Activated gamma-delta T cell treated with Interleukin-2 at 50 U/mL for 16 hours (primary cell): ENCODE measurements at regions not wholly inside any gene's neighbourhood (a gene's known extent, or its start where the extent isn't known, plus 50 kb on each side); places are given as distances from the start of the nearest gene placed in this dataset.
"Not testable (repeated sequence)": the region's sequence is repeated elsewhere in the genome, so short reads cannot be mapped to it uniquely, and the experiment has no call there.

Experiments used
- DNase-seq: peaks from one replicate; pipeline ENCODE4 v3.0.0-alpha.2; 2020

DNA sequence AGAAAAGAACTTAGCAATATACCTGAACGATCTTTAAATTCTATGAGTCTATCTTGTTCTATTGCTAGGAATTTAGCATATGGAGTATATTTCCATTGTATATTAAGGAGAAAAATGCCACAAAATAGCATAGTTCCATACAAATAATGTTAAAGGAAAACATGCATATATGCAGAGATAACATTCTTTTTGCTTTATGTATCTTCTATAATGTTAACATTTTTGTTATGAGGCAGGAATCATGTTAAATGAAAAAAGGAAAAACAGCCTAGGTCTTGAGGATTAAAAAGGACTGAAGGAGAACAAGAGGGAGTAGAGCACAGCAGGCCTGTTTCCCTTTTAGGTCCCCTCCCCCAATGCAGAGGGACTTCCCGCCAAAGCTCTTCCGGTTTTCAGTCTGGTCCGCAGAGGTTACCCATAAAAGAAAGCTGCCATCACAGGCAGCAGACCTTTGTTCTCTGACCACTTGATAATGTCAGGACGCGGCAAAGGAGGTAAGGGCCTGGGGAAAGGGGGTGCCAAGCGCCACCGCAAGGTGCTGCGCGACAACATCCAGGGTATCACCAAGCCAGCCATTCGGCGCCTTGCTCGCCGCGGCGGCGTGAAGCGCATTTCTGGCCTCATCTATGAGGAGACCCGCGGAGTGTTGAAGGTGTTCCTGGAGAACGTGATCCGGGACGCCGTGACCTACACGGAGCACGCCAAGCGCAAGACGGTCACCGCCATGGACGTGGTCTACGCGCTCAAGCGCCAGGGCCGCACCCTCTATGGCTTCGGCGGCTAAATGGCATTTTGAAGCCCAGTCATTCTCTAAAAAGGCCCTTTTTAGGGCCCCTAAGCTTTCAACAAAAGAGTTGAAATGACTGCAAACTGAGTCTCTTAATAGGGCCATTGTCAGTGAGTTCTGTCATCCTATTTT, 108.4 kb upstream of the PRSS16 start:
- peak; percentile 42 for DNase-seq

GRCh38 chr6:27139756-27140579, 107.5 kb upstream of the PRSS16 start:
- no peak for DNase-seq

- DNase-seq: no peak
Measured at GRCh38 chr6:27140999-27141528, 106.4 kb upstream of the PRSS16 start.

- DNase-seq: no peak
Measured at GRCh38 chr6:27141529-27142015, 105.9 kb upstream of the PRSS16 start.

- not testable (repeated sequence) for DNase-seq
Measured at GRCh38 chr6:27143020-27143388, 104.5 kb upstream of the PRSS16 start.

- DNase-seq: no peak
Measured at GRCh38 chr6:27143474-27144026, 104.0 kb upstream of the PRSS16 start.

DNA sequence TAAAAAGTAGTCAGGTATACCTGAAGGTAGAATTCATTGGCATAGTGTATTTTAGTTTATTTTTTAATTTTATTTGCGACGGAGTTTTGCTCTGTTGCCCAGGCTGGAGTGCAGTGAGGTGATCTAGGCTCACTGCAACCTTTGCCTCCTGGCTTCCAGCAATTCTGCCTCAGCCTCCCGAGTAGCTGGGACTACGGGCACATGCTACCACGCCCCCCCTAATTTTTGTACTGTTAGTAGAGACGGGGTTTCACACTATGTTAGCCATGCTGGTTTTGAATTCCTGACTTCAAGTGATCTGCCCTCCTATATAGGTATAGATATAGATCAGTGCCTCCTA, 102.8 kb upstream of the PRSS16 start:
- no peak for DNase-seq

DNA sequence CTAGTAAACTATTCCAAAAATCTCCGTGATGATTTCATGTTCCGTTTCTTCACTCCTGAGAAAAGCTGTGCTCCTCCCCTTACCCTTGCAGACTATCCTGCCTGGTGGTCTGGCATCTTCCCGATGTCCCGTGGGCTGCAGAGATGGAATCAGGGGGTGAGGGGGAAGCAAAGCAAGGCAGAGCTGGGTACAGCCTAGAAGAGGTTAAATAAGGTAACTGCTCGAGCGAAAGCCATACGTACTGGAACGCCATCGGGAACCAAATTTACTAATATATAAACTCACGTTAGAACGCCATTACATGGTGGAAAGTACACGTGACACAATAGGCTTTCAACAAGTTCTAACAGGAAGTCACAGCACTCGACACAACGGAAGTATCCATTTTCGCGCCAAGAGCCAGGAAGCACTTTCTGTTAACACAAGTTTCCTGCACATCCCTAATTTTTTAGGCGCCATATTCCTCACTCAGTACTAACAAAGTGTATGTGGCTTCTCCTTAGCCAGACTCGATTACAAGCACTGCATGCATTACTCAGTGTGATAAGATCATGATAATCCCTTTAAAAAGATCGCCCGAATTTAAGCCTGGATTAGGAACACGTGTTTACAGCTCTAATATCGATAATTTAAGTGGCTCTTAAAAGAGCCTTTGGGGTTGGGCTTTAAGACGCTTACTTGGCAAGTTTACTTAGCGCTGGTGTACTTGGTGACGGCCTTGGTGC, 101.6 kb upstream of the PRSS16 start:
- peak; percentile 66 for DNase-seq

GRCh38 chr6:27146456-27146705, 101.1 kb upstream of the PRSS16 start:
- not testable (repeated sequence) for DNase-seq

GRCh38 chr6:27146706-27147505, 100.6 kb upstream of the PRSS16 start:
- DNase-seq: peak; percentile 66

DNA sequence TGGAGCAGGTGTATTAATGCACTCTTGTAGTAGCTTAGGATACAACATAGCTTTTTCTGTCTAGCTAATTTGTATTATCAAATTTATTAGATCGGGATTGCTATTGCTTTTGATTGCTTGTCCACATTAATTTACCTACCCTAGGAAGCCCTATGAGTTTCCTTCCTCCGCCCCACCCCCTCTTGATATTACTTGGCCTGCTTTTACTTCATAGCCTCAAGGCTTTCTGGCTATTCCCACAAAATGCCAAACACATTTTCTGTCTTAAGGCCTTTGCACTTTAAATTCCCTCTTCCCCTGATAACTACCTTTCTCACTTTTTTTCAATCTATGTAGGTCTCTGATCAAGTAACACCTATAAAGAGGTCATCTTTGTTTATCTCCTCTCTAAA, 99.1 kb upstream of the PRSS16 start:
- no peak for DNase-seq

GRCh38 chr6:27149150-27149549, 98.4 kb upstream of the PRSS16 start:
- DNase-seq: no peak

GRCh38 chr6:27154696-27155095, 92.8 kb upstream of the PRSS16 start:
- no peak for DNase-seq

- no peak for DNase-seq
Measured at GRCh38 chr6:27156874-27157458, 90.5 kb upstream of the PRSS16 start.

DNA sequence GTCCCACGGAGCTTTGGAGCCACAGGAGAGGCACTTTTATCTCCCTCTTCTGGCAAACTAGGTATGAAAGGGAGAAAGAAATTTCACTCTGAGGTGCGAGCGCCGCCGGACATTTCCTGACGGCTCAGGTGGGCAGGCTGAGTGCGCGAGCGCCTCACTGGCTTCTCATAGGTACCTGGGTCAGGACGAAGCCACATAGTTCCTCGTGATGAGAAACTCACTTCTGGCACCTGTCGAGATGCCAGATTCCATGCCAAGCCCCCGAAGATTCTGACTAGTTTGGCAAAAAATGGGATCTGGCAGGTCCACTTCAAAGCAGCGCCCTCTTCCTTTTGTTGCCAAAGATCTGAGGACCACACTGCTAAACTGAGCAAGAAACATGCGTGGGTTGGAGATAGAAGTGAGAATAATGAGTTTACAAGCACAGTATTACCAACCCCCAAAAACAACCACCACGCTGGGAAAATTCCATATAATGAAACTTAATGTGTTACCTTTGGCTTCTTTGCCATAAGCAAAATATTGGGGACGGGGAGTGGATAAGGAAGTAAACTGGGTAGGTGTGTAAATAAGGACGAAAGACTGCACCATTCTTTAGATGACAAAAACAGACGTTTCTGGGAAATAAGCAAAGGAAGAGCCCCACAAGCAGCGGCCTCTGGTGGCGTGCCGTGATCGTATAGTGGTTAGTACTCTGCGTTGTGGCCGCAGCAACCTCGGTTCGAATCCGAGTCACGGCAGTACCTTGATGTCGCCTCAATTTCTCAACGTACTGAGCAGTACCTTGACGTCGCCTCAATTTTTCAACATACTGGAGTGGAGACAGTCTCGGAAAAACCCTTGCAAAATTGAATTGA, 89.8 kb upstream of the PRSS16 start:
- DNase-seq: peak; percentile 74

- no peak for DNase-seq
Measured at GRCh38 chr6:27158316-27158643, 89.2 kb upstream of the PRSS16 start.

DNA sequence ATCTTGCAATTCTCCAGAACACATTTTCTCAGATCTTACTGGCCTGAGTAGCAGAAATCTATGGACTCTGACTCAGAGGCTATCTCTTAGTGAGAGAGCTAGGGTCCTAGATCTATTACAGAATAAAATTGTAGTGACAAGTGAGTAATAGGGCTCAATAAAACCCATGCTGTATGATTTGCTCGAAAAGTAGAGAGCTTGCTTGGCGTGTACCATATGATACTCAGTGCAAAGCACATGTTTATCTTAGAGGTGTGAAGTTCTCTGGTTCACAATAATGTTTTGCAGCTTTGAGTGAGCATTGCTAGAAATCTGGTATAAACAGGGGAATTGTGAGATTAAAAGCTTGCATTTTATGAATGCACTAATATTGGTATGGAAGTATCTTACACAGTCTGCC, 87.8 kb upstream of the PRSS16 start:
- no peak for DNase-seq

DNA sequence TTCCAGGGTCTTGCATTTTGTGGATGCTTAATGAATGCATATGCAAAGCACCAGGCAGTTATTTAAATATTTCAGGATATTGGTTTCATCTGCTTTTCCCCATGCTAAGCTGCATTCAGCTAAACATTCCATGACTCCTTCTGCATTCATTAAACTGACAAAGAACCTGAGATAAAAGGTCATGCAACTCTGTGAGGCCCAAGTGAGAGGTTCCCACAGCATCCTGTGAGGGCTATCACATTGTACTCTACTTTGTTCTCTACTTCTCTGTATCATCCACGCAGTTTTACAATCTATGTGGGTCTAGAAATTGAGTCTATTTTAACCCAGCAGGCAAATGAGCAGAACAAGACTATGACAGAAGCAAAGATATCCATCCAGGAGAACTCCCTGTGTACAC, 86.4 kb upstream of the PRSS16 start:
- no peak for DNase-seq

GRCh38 chr6:27161603-27161945, 85.9 kb upstream of the PRSS16 start:
- no peak for DNase-seq

- no peak for DNase-seq
Measured at GRCh38 chr6:27161946-27162603, 85.4 kb upstream of the PRSS16 start.
